Right ventricle myocardium superior (tissue), 1 donor: ENCODE measurements at regions not wholly inside any gene's neighbourhood (a gene's known extent, or its start where the extent isn't known, plus 50 kb on each side); places are given as distances from the start of the nearest gene placed in this dataset.
"Not testable (repeated sequence)": the region's sequence is repeated elsewhere in the genome, so short reads cannot be mapped to it uniquely, and the experiment has no call there.

ENCODE experiments used
- ATAC-seq: fragments of 200-7000 bp; cut with Tn5 transposase; one replicate; pipeline ENCODE4 v1.9.1; 2020; ENCODE audit warnings: mild to moderate bottlenecking; ENCODE audit not compliant: poor library complexity
- DNase-seq: peaks from one replicate; pipeline ENCODE4 v3.0.0-alpha.2; 2020
- intact Hi-C: fragments of 100-400 bp; cut with DNase I; formaldehyde crosslinking; loops from one replicate; pipeline ENCODE4 v1.11.2; 2022
- donor health status: DM: no; HTN: yes; CAD: no; lungs with severe emphysema.

- DNase-seq (no peak), ATAC-seq (no peak)
- intact Hi-C loops = no loop called here
Observed at GRCh38 chr5:160479220-160479619, 57.6 kb downstream of the PTTG1 start.

DNA sequence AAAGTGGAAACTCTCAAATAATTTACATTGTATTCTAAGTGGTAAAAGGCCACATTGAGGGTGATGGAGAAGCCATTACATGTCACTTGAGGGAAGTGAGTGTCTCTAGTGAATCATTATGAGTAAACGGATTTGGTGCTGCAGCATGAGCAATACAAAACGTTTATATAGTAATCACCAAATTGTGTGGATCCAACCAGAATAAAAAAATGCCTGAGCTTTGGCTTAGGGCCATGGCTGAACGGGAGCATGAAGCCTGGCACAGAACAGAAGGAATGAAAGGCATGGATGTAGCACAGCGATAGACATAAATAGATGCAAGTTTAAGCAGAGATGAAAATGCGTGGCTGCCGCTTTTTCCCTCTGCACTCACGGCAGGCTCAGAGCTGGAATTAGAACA lies 58.3 kb downstream of the PTTG1 start:
- ATAC-seq (no peak), DNase-seq (no peak)
- intact Hi-C loops = no loop called here

DNA sequence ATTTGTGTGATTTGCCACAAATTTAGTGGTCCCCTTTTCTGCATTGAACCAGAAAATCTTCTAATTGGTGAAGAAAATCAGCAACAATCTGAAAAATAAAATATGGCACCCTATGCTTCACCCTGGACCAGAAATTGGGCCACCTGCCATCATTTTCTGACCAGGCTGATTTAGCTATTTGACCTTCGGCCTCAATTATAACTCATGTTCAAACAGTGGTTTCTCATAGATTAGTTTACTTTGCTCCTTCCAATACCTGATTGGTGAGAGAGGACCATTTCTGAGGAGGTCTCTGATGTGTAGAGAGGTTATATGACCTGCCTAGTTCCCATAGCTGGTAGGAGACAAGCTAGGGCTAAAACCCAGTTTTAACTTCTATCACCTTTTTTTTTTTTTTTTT lies 59.0 kb downstream of the PTTG1 start:
- intact Hi-C loops = no loop called here
- DNase-seq (no peak), ATAC-seq (no peak)

- ATAC-seq = no peak
- DNase-seq = no peak
- intact Hi-C loops = no loop called here
Observed at GRCh38 chr5:160484678-160485077, 63.0 kb downstream of the PTTG1 start.

DNA sequence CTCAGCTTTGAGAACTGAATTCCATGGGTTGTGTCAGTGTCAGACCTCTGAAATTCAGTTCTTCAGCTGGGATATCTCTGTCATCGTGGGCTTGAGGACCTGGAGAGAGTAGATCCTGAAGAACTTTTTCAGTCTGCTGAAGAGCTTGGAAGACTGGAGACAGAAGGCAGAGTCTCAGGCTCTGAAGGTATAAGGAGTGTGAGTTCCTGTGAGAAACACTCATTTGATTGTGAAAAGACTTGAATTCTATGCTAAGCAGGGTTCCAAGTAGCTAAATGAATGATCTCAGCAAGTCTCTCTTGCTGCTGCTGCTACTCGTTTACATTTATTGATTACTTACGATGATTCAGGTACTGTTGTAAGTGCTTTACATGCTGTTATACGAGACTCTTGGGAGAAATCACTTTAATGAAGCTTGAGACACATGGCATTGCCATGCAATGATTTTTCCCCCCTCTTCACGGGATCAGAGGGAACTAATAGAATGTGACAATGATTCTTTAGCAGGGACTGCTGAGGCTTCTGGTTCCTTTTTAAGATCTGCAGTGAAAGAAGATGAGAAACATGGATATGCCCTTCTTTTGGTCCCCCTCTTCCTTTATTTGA lies 63.8 kb downstream of the PTTG1 start:
- ATAC-seq = no peak
- intact Hi-C loops = no loop called here

GRCh38 chr5:160486573-160486972 lies 64.9 kb downstream of the PTTG1 start:
- no peak for DNase-seq
- intact Hi-C loops = no loop called here
- no peak for ATAC-seq

More for the DNA sequence above, 63.8 kb downstream of the PTTG1 start:
- no peak for DNase-seq

- DNase-seq (no peak), ATAC-seq (no peak)
- intact Hi-C loops = no loop called here
Observed at GRCh38 chr5:160488394-160489325, 67.0 kb downstream of the PTTG1 start.

DNA sequence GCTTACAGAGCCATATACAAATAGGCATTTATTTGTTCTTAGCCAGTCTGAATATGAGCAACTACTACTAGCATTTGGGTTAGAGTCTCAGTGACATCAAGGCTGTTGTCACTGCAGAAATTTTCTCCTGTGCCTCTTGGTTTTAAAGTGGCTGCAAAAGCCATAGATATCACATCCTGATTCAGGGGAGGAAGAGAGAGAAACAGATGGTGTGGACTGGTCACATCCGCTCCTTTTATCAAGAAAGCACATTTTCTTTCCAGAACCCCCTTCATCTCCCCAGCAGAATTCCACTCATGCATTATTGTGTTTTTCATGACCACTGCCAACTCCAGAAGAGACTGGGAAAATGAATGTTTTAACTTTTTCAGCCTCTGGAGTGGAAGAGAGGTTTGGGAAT lies 69.8 kb downstream of the PTTG1 start:
- DNase-seq (no peak), ATAC-seq (no peak)
- intact Hi-C loops = no loop called here

DNA sequence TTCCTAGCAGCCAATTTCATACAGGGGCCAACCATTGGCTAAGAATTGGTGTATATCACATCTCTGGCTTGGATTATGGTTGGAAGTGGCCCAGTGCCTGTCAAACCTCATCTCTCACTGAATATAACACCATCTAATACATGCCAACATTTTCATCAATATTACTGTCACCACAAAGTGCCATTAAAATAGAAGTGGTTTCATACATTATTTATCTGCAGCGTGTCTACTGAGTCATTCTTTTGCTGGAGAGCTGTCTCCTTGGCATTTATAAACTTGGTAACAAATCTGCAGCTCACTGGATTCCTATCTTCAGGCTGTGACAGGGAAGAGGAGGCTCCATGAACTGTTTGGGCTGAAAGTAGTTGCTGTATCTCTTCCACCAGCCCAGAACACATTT lies 70.9 kb downstream of the PTTG1 start:
- intact Hi-C loops = no loop called here
- DNase-seq (no peak), ATAC-seq (no peak)

- intact Hi-C loops = no loop called here
- ATAC-seq (no peak), DNase-seq (no peak)
Observed at GRCh38 chr5:160493806-160494338, 72.2 kb downstream of the PTTG1 start.

DNA sequence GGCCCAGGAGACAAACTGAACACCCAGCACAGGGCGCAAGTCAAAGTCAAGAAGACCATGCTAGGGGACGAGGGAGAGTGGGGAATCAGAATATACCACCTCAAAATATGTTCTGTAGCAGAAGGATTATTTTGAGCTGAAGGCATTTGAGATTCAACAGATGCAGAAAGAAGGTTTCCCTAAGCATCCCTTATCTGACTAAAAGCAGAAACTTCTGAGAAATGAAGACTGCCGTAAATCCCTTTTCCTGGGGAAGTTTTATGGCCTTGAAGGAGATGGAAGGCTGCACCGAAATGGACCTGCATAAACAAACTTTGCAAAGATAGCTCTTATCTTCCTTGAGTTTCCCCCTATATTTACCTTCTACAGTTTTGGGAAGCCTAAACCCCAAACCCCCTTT lies 72.8 kb downstream of the PTTG1 start:
- DNase-seq = no peak
- intact Hi-C loops = no loop called here
- ATAC-seq = no peak

DNA sequence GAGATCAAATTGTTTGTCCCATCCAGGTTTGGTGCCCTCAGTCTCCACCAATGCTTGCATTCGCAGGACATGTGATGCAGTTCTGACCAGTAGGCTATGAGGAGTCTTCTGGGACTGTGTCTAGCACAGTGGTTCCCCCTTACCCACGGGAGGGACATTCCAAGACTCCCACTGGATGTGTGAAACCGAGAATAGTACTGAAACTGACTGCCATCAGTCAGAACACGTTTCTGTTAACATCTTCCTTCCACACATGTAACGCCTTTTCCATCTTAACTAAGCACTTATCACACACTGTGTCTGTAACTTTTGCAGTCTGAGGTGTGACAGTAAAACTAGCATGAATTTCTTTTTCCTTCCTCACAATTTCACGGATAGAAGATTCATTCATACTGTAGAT lies 74.7 kb downstream of the PTTG1 start:
- intact Hi-C loops = no loop called here
- ATAC-seq (no peak), DNase-seq (no peak)

DNA sequence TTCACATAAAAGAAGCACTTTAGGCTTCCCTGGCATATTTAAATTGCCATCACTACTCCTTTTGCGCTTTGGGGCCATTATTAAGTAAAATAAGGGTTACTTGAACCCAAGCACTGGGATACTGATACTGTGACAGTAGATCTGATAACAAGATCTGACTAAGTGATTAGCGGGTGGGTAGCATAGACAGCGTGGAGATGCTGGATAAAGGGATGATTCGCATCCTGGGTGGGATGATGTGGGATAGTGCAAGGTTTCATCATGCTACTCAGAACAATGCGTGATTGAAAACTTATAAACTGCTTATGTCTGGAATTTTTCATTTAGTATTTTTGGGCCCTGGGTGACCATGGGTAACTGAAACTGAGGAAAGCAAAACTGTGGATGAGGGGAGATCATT lies 75.1 kb downstream of the PTTG1 start:
- DNase-seq (no peak), ATAC-seq (no peak)
- intact Hi-C loops = no loop called here

DNA sequence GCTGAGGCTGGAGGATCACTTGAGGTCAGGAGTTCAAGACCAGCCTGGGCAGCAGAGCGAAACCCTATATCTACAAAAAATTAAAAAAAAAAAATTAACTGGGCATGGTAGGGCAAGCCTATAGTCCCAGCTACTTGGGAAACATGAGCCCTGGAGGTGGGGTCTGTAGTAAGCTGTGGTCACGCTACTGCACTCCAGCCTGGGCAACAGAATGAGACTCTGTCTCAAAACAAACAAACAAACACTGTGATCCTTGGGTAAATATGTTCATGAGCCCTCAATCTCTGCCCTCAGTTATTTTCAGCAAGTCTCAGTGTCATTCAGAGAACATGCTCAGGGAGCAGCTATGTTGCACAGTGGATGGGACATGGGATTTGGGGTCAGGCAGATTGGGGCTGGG lies 76.2 kb downstream of the PTTG1 start:
- intact Hi-C loops = no loop called here

GRCh38 chr5:160498441-160499043 lies 76.9 kb downstream of the PTTG1 start:
- not testable (repeated sequence) for ATAC-seq

More for the DNA sequence above, 76.2 kb downstream of the PTTG1 start:
- DNase-seq (no peak), ATAC-seq (no peak)

DNA sequence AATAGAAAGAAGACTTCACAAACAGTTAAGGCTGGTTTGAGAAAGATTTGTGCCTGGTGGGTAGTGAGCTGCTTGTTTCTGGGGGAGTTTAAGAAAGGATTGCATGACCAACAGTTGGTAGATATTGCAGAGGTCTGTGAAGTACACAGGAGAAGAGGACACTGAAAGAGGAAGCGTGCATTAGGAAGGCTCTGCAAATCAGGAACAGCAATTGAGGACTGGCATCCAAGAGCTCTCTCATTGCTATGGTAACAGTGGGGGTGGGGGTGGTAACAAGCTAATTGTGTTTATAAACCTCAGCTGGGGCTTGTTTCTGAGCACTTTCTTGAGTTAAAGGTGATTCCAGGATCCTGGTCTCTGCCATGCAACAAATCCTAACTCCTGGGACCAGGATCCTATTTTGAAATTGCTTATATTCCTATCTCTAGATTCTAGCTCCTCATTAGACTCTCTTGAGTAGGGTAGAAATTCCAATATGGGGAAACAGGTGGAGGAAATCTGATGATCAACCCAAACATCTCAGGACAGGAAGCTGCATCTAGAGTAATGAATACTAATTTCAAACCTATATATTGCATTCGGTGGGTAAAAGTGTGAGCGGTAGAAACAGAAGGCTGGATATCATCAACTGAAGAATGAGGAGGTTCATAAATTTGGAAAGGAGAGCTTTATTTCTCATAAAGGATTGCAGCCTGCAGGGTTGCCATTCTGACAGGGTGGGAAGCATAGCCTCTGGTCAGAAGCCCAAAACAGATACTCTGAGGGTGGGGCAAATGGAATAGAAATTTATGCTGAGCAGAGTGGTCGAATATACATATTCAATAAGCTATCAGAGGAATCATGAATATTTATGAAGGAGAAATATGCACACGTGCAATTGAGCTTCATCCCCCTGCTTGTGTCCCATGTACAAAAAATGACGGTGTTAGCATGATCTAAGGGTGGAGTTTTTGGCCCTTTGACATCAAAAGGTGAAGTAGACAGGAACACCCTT lies 79.4 kb downstream of the PTTG1 start:
- intact Hi-C loops = no loop called here
- peak; percentile 81 for ATAC-seq
- no peak for DNase-seq

More at GRCh38 chr5:160498441-160499043, 76.9 kb downstream of the PTTG1 start:
- intact Hi-C loops, DNase-seq: not testable (repeated sequence)

- DNase-seq (no peak), ATAC-seq (no peak)
- intact Hi-C loops = no loop called here
Observed at GRCh38 chr5:160504906-160505305, 83.3 kb downstream of the PTTG1 start.
